PC-9 (cell line): ENCODE measurements at regions not wholly inside any gene's neighbourhood (a gene's known extent, or its start where the extent isn't known, plus 50 kb on each side); places are given as distances from the start of the nearest gene placed in this dataset.

Experiments used
- BruUV-seq: library from RNA; stranded (reverse); fragments of 400-500 nt; replicated peaks from 2 replicates; lab custom pipeline; 2021; lab: Mats Ljungman, UMichigan
- CTCF ChIA-PET: fragments of 300-600 bp; sonication (Branson Sonifier 250); formaldehyde crosslinking; loops from one replicate; lab custom pipeline; 2022; ENCODE audit warnings: antibody characterized with exemption; lab: Charles Lee
- POLR2A ChIA-PET: fragments of 300-600 bp; sonication (Branson Sonifier 250); formaldehyde crosslinking; loops from one replicate; lab custom pipeline; 2022; ENCODE audit warnings: antibody characterized with exemption; ENCODE audit not compliant: unreplicated experiment; lab: Charles Lee
- DNase-seq, 2 experiments: peaks; one replicate each; pipeline versions ENCODE4 v3.0.0 to v3.0.0-alpha.2; 2015 to 2022; ENCODE audit warnings: mixed read lengths in 1 of 2
- H2AFZ ChIP-seq: fragments of 200-600 bp; sonication (generic); 2 replicates; pipeline ENCODE4 v1.8.1; 2017; ENCODE audit warnings: antibody characterized with exemption
- H3F3A ChIP-seq: fragments of 200-600 bp; sonication (generic); 2 replicates; pipeline ENCODE4 v1.8.1; 2017; ENCODE audit warnings: antibody characterized with exemption, mild to moderate bottlenecking, low read depth; ENCODE audit not compliant: insufficient read depth
- H3K27ac ChIP-seq: fragments of 200-600 bp; sonication (generic); 2 replicates; pipeline ENCODE4 v1.6.1; 2016; ENCODE audit warnings: mixed run types
- H3K27me3 ChIP-seq: fragments of 200-600 bp; sonication (generic); 2 replicates; pipeline ENCODE4 v1.6.1; 2016; ENCODE audit warnings: low read depth, mixed run types; ENCODE audit not compliant: insufficient read depth
- H3K36me3 ChIP-seq: fragments of 200-600 bp; sonication (generic); 2 replicates; pipeline ENCODE4 v1.6.1; 2016; ENCODE audit warnings: low read depth, mixed run types
- H3K4me1 ChIP-seq: fragments of 200-600 bp; sonication (generic); replicated peaks from 2 replicates; pipeline ENCODE4 v1.6.1; 2016; ENCODE audit warnings: mixed run types; ENCODE audit not compliant: insufficient read depth
- H3K4me2 ChIP-seq: fragments of 200-600 bp; sonication (generic); 2 replicates; pipeline ENCODE4 v1.6.1; 2017; ENCODE audit warnings: mixed run types
- H3K4me3 ChIP-seq: fragments of 200-600 bp; sonication (generic); 2 replicates; pipeline ENCODE4 v1.6.1; 2016; ENCODE audit warnings: mixed run types
- H3K79me2 ChIP-seq: fragments of 200-600 bp; sonication (generic); 2 replicates; pipeline ENCODE4 v1.6.1; 2017; ENCODE audit warnings: low read depth, mixed run types
- H3K9me2 ChIP-seq: fragments of 200-600 bp; sonication (generic); 2 replicates; pipeline ENCODE4 v1.8.1; 2017; ENCODE audit warnings: mild to moderate bottlenecking; ENCODE audit not compliant: insufficient read depth
- H3K9me3 ChIP-seq: fragments of 200-600 bp; sonication (generic); 2 replicates; pipeline ENCODE4 v1.8.1; 2016; ENCODE audit warnings: low read depth; ENCODE audit not compliant: insufficient read depth
- H4K20me1 ChIP-seq: fragments of 200-600 bp; sonication (generic); 2 replicates; pipeline ENCODE4 v1.8.1; 2017; ENCODE audit not compliant: insufficient read depth
- CTCF ChIP-seq: fragments of 200-600 bp; sonication (generic); conservative IDR thresholded peaks from 2 replicates; pipeline ENCODE4 v1.6.1; 2017; ENCODE audit warnings: mixed run types, antibody characterized with exemption, mild to moderate bottlenecking, moderate library complexity
- EZH2 ChIP-seq: fragments of 200-600 bp; sonication (generic); IDR thresholded peaks from 2 replicates; pipeline ENCODE4 v1.8.0; 2017; ENCODE audit warnings: antibody characterized with exemption, low read depth
- intact Hi-C: fragments of 100-400 bp; cut with micrococcal nuclease; formaldehyde crosslinking; loops from one replicate; pipeline ENCODE4 v1.10.0; 2022; ENCODE audit not compliant: unreplicated experiment

GRCh38 chr18:43952398-43952797, 675.1 kb upstream of the SYT4 start:
- no peaks in the 10 kb centered on the region for H3K9me2 ChIP-seq
- H3K4me3 ChIP-seq: no peak overlapping the region
- DNase-seq: no peak
- H3F3A ChIP-seq: no peaks in the 10 kb centered on the region
- ChIA-PET POLR2A (no interaction called here), CTCF (no interaction called here)
- BruUV-seq: no TSS peak
- H3K27ac ChIP-seq: no peak overlapping the region
- no peaks in the 10 kb centered on the region for H3K4me1 ChIP-seq
- TF ChIP-seq EZH2 (no peak), CTCF (no peak)
- H3K4me2 ChIP-seq: no peak overlapping the region
- H3K9me3 ChIP-seq: no peaks in the 10 kb centered on the region
- no peak overlapping the region for H2AFZ ChIP-seq
- intact Hi-C loops: no loop called here
- H3K27me3 ChIP-seq: no peaks in the 10 kb centered on the region
- no peaks in the 10 kb centered on the region for H3K79me2 ChIP-seq
- H3K36me3 ChIP-seq: no peaks in the 10 kb centered on the region
- no peaks in the 10 kb centered on the region for H4K20me1 ChIP-seq

- H3K9me3 ChIP-seq: no peaks in the 10 kb centered on the region
- no TSS peak for BruUV-seq
- H3K79me2 ChIP-seq: no peaks in the 10 kb centered on the region
- no peaks in the 10 kb centered on the region for H3K36me3 ChIP-seq
- no peak for DNase-seq
- peak overlapping the region; percentile 41 for H3K4me2 ChIP-seq
- H3K4me1 ChIP-seq: no peaks in the 10 kb centered on the region
- H4K20me1 ChIP-seq: no peaks in the 10 kb centered on the region
- TF ChIP-seq CTCF (no peak), EZH2 (no peak)
- no peak overlapping the region for H3K4me3 ChIP-seq
- CTCF ChIA-PET: no interaction called here
- H3K9me2 ChIP-seq: no peaks in the 10 kb centered on the region
- H2AFZ ChIP-seq: peak overlapping the region; percentile 35
- POLR2A ChIA-PET: no interaction called here
- no peak overlapping the region for H3K27ac ChIP-seq
- H3F3A ChIP-seq: no peaks in the 10 kb centered on the region
- H3K27me3 ChIP-seq: no peaks in the 10 kb centered on the region
- intact Hi-C loops: no loop called here
Measured at GRCh38 chr18:43961722-43962121, 684.4 kb upstream of the SYT4 start.

- intact Hi-C loops: no loop called here
- Histone ChIP-seq H3K4me2 (no peak overlapping the region), H3K4me3 (no peak overlapping the region), H3K27me3 (no peaks in the 10 kb centered on the region), H3K9me2 (no peaks in the 10 kb centered on the region), H3K9me3 (no peaks in the 10 kb centered on the region), H3K79me2 (no peaks in the 10 kb centered on the region), H4K20me1 (no peaks in the 10 kb centered on the region), H3K4me1 (no peaks in the 10 kb centered on the region), H3K36me3 (no peaks in the 10 kb centered on the region), H3F3A (no peaks in the 10 kb centered on the region), H3K27ac (no peak overlapping the region), H2AFZ (no peak overlapping the region)
- TF ChIP-seq EZH2 (no peak), CTCF (no peak)
- BruUV-seq: no TSS peak
- ChIA-PET POLR2A (no interaction called here), CTCF (no interaction called here)
- no peak for DNase-seq
Measured at GRCh38 chr18:43964666-43965065, 687.4 kb upstream of the SYT4 start.
